Keratinocyte (primary cell): ENCODE measurements at regions not wholly inside any gene's neighbourhood (a gene's known extent, or its start where the extent isn't known, plus 50 kb on each side); places are given as distances from the start of the nearest gene placed in this dataset.

Experiments used
- DNase-seq: peaks from one replicate; pipeline ENCODE4 v3.0.0-alpha.2; 2011; ENCODE audit warnings: low read depth, missing footprints, low spot score
- FAIRE-seq: peaks from 2 replicates; lab custom pipeline; 2011; peaks lifted over from hg19 to GRCh38; lab: Jason Lieb, UNC
- H2AFZ ChIP-seq: 2 replicates; pipeline ENCODE4 v1.6.0; 2012; ENCODE audit warnings: low read length, control low read depth, inconsistent platforms; ENCODE audit not compliant: control insufficient read depth
- H3K27ac ChIP-seq: 2 replicates; pipeline ENCODE4 v1.5.1; 2011; ENCODE audit warnings: low read length; ENCODE audit not compliant: control insufficient read depth, insufficient read depth
- H3K27me3 ChIP-seq: 3 replicates; pipeline ENCODE4 v1.6.0; 2011; ENCODE audit warnings: low read length; ENCODE audit not compliant: control insufficient read depth, insufficient read depth; ENCODE audit errors: extremely low read depth
- H3K36me3 ChIP-seq, 2 experiments: 2 replicates in 1 of 2; 3 replicates in 1 of 2; pipeline ENCODE4 v1.5.1; 2011; ENCODE audit warnings: low read length in 2 of 2, mild to moderate bottlenecking in 1 of 2; ENCODE audit not compliant: control insufficient read depth in 2 of 2, insufficient read depth in 2 of 2; ENCODE audit errors: extremely low read depth in 1 of 2
- H3K4me1 ChIP-seq: 3 replicates; pipeline ENCODE4 v1.5.1; 2011; ENCODE audit warnings: low read length; ENCODE audit not compliant: control insufficient read depth, insufficient read depth; ENCODE audit errors: extremely low read depth
- H3K4me2 ChIP-seq: 3 replicates; pipeline ENCODE4 v1.6.0; 2011; ENCODE audit warnings: low read depth, low read length; ENCODE audit not compliant: control insufficient read depth, insufficient read depth; ENCODE audit errors: extremely low read depth
- H3K4me3 ChIP-seq, 3 experiments: fragments of 200-600 bp in 1 of 3; sonication (generic) in 1 of 3; 2 replicates in 2 of 3; 3 replicates in 1 of 3; pipeline ENCODE4 v1.5.1; 2011 to 2016; ENCODE audit warnings: low read length in 3 of 3, mild to moderate bottlenecking in 3 of 3, control low read depth in 2 of 3, inconsistent platforms in 1 of 3, low read depth in 1 of 3, mixed read lengths in 1 of 3, mixed run types in 1 of 3, moderate library complexity in 1 of 3; ENCODE audit not compliant: control insufficient read depth in 2 of 3, insufficient read depth in 2 of 3; ENCODE audit errors: extremely low read depth in 1 of 3
- H3K79me2 ChIP-seq: 2 replicates; pipeline ENCODE4 v1.6.0; 2012; ENCODE audit warnings: low read length; ENCODE audit not compliant: control insufficient read depth, insufficient read depth
- H3K9ac ChIP-seq: 3 replicates; pipeline ENCODE4 v1.6.0; 2011; ENCODE audit warnings: low read length; ENCODE audit not compliant: control insufficient read depth, insufficient read depth; ENCODE audit errors: extremely low read depth
- H3K9me1 ChIP-seq: 3 replicates; pipeline ENCODE4 v1.6.0; 2011; ENCODE audit warnings: low read length; ENCODE audit not compliant: control insufficient read depth, insufficient read depth; ENCODE audit errors: extremely low read depth
- H3K9me3 ChIP-seq: 2 replicates; pipeline ENCODE4 v1.5.1; 2012; ENCODE audit warnings: low read depth, low read length; ENCODE audit not compliant: control insufficient read depth
- H4K20me1 ChIP-seq: 3 replicates; pipeline ENCODE4 v1.6.0; 2011; ENCODE audit warnings: low read length; ENCODE audit not compliant: control insufficient read depth, insufficient read depth; ENCODE audit errors: extremely low read depth
- EZH2 ChIP-seq: IDR thresholded peaks from one replicate; pipeline ENCODE4 v1.6.1; 2012; ENCODE audit warnings: inconsistent platforms, mild to moderate bottlenecking, low read length, moderate library complexity
- dilution Hi-C: fragments of 300-500 bp; cut with MboI; formaldehyde crosslinking; loops from one replicate; pipeline ENCODE4 v1.7.0; 2020; ENCODE audit warnings: low sequenced_read_pairs; ENCODE audit not compliant: extremely low pct_ligation_motif_present
- TF ChIP-seq, protein P1 (sequence below), 3 experiments: IDR thresholded peaks in 1 of 3; conservative IDR thresholded peaks in 1 of 3; optimal IDR thresholded peaks in 1 of 3; 2 replicates in 2 of 3; 3 replicates in 1 of 3; pipeline versions ENCODE3 to v1.5.1; 2011; ENCODE audit warnings: low read length in 3 of 3, mild to moderate bottlenecking in 3 of 3, moderate library complexity in 2 of 3, control low read depth in 1 of 3, inconsistent platforms in 1 of 3; ENCODE audit not compliant: insufficient read depth in 2 of 3; ENCODE audit errors: extremely low read depth in 1 of 3

DNA sequence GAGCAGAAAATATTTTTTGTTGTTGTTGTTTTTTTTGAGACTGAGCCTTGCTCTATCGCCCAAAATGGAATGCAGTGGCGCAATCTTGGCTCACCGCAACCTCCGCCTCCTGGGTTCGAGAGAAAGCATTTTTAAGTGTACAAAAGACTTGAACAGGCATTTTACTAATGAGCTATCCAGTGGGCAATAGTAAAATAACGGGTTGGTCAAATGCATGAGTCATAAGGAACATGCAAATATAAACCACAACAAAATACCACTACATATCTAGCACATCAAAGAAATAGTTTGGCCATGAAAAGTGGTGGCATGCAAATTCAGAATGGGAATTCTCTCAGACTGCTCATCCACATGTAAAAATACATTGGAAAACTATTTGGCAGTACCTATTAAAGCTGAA is 71.7 kb upstream of the TMEM106B start:
- Histone ChIP-seq H3K4me3 (no peak overlapping the region), H3K79me2 (no peaks in the 10 kb centered on the region), H3K9me1 (no peaks in the 10 kb centered on the region), H3K27me3 (no peaks in the 10 kb centered on the region), H3K4me1 (no peaks in the 10 kb centered on the region), H3K36me3 (no peaks in the 10 kb centered on the region), H4K20me1 (no peaks in the 10 kb centered on the region), H2AFZ (no peak overlapping the region), H3K9me3 (no peaks in the 10 kb centered on the region), H3K27ac (no peak overlapping the region), H3K9ac (no peak overlapping the region), H3K4me2 (no peak overlapping the region)
- FAIRE-seq, result no peak
- TF ChIP-seq, protein P1, sequence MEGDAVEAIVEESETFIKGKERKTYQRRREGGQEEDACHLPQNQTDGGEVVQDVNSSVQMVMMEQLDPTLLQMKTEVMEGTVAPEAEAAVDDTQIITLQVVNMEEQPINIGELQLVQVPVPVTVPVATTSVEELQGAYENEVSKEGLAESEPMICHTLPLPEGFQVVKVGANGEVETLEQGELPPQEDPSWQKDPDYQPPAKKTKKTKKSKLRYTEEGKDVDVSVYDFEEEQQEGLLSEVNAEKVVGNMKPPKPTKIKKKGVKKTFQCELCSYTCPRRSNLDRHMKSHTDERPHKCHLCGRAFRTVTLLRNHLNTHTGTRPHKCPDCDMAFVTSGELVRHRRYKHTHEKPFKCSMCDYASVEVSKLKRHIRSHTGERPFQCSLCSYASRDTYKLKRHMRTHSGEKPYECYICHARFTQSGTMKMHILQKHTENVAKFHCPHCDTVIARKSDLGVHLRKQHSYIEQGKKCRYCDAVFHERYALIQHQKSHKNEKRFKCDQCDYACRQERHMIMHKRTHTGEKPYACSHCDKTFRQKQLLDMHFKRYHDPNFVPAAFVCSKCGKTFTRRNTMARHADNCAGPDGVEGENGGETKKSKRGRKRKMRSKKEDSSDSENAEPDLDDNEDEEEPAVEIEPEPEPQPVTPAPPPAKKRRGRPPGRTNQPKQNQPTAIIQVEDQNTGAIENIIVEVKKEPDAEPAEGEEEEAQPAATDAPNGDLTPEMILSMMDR (optimal IDR thresholded peaks at IDR 0.05 in 1 of 3, IDR thresholded peaks at IDR 0.05 in 1 of 3, conservative IDR thresholded peaks at IDR 0.05 in 1 of 3; ENCODE audit: extremely low read depth in 1 of 3, insufficient read depth in 2 of 3, low read length in 3 of 3), result no peak
- no peak for TF ChIP-seq EZH2
- DNase-seq, result no peak
- dilution Hi-C loops, result no loop called here

DNA sequence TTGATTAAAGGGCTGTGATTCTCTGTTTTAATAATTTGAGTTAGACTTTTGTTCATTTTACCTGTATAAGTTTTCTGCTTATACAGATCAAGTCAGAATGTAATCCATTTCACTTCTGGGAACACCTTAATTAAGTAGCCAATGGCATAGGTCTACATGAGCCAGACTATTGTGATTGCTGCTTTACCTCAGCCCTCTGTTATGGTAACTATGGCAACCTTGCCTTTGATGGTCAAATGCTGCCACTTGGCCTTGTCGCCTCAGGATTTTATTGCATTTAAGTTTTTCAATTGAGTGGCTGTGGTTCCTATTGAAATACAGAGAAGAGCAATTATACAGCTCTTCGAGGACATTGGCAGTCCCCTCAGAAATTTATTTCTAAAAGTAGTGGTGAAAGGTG is 64.3 kb upstream of the TMEM106B start:
- no peaks in the 10 kb centered on the region for H4K20me1 ChIP-seq
- H3K9me3 ChIP-seq, result no peaks in the 10 kb centered on the region
- TF ChIP-seq EZH2, result no peak
- TF ChIP-seq, protein P1 (optimal IDR thresholded peaks at IDR 0.05 in 1 of 3, IDR thresholded peaks at IDR 0.05 in 1 of 3, conservative IDR thresholded peaks at IDR 0.05 in 1 of 3; ENCODE audit: extremely low read depth in 1 of 3, insufficient read depth in 2 of 3, low read length in 3 of 3), result no peak
- no peak overlapping the region for H3K4me2 ChIP-seq
- no peak overlapping the region for H2AFZ ChIP-seq
- no peak overlapping the region for H3K9ac ChIP-seq
- no peaks in the 10 kb centered on the region for H3K79me2 ChIP-seq
- H3K36me3 ChIP-seq, result no peaks in the 10 kb centered on the region
- FAIRE-seq (no peak), DNase-seq (no peak)
- no peaks in the 10 kb centered on the region for H3K4me1 ChIP-seq
- no peak overlapping the region for H3K27ac ChIP-seq
- no peak overlapping the region for H3K4me3 ChIP-seq
- no peaks in the 10 kb centered on the region for H3K9me1 ChIP-seq
- dilution Hi-C loops, result no loop called here
- no peaks in the 10 kb centered on the region for H3K27me3 ChIP-seq
